Caco-2 (cell line): ENCODE measurements at regions not wholly inside any gene's neighbourhood (a gene's known extent, or its start where the extent isn't known, plus 50 kb on each side); places are given as distances from the start of the nearest gene placed in this dataset.

Source experiments
- BruUV-seq: library from RNA; stranded (reverse); fragments of 400-500 nt; replicated peaks from 2 replicates; lab custom pipeline; 2021; lab: Mats Ljungman, UMichigan
- CTCF ChIA-PET: fragments of 300-600 bp; sonication (Branson Sonifier 250); formaldehyde crosslinking; loops from one replicate; lab custom pipeline; 2022; ENCODE audit warnings: antibody characterized with exemption; lab: Charles Lee
- POLR2A ChIA-PET: fragments of 300-600 bp; sonication (Branson Sonifier 250); formaldehyde crosslinking; loops from one replicate; lab custom pipeline; 2022; ENCODE audit warnings: antibody characterized with exemption; lab: Charles Lee
- DNase-seq, 2 experiments: peaks; one replicate each; pipeline versions ENCODE4 v3.0.0 to v3.0.0-alpha.2; 2020 to 2022
- H3K27me3 ChIP-seq: replicated peaks from 2 replicates; pipeline ENCODE4 v1.6.0; 2011; ENCODE audit warnings: low read length; ENCODE audit not compliant: control insufficient read depth, insufficient read depth
- H3K36me3 ChIP-seq: 2 replicates; pipeline ENCODE4 v1.5.1; 2011; ENCODE audit warnings: low read length; ENCODE audit not compliant: control insufficient read depth, insufficient read depth
- H3K4me1 ChIP-seq: fragments of 250-450 bp; sonication (Bioruptor Pico); 2 replicates; pipeline ENCODE4 v1.5.1; 2020; ENCODE audit warnings: mild to moderate bottlenecking
- H3K4me3 ChIP-seq: 2 replicates; pipeline ENCODE4 v1.5.1; 2011; ENCODE audit warnings: low read depth, mild to moderate bottlenecking, control low read depth, low read length
- H3K9me3 ChIP-seq: fragments of 250-450 bp; sonication (Bioruptor Pico); 2 replicates; pipeline ENCODE4 v1.5.1; 2020; ENCODE audit warnings: mild to moderate bottlenecking, moderate library complexity
- H3K27ac Mint-ChIP-seq: one replicate; pipeline ENCODE4 v1.8.0; 2022; ENCODE audit warnings: mixed read lengths; ENCODE audit not compliant: unreplicated experiment
- H3K27me3 Mint-ChIP-seq: one replicate; pipeline ENCODE4 v1.8.0; 2022; ENCODE audit warnings: mixed read lengths; ENCODE audit not compliant: insufficient read depth, unreplicated experiment
- H3K36me3 Mint-ChIP-seq: one replicate; pipeline ENCODE4 v1.8.0; 2022; ENCODE audit warnings: mild to moderate bottlenecking, mixed read lengths; ENCODE audit not compliant: insufficient read depth, unreplicated experiment
- H3K4me1 Mint-ChIP-seq: one replicate; pipeline ENCODE4 v1.8.0; 2022; ENCODE audit warnings: low read depth, mixed read lengths; ENCODE audit not compliant: unreplicated experiment
- H3K4me3 Mint-ChIP-seq: one replicate; pipeline ENCODE4 v1.8.0; 2022; ENCODE audit warnings: mild to moderate bottlenecking, moderate library complexity, mixed read lengths; ENCODE audit not compliant: unreplicated experiment
- H3K9me3 Mint-ChIP-seq: one replicate; pipeline ENCODE4 v1.8.0; 2022; ENCODE audit warnings: mixed read lengths; ENCODE audit not compliant: unreplicated experiment
- CTCF ChIP-seq, 2 experiments: fragments of 200-600 bp in 1 of 2; IDR thresholded peaks; 1 replicate in 1 of 2; 2 replicates in 1 of 2; pipeline versions ENCODE4 v1.5.1 to v1.8.0; 2011 to 2022; ENCODE audit warnings: antibody characterized with exemption in 1 of 2, control low read depth in 1 of 2, inconsistent platforms in 1 of 2, low read depth in 1 of 2, low read length in 1 of 2, mild to moderate bottlenecking in 1 of 2, moderate library complexity in 1 of 2; ENCODE audit not compliant: insufficient read depth in 1 of 2, severe bottlenecking in 1 of 2, unreplicated experiment in 1 of 2
- intact Hi-C: fragments of 100-400 bp; cut with micrococcal nuclease; formaldehyde crosslinking; loops from one replicate; pipeline ENCODE4 v1.10.0; 2022; ENCODE audit not compliant: unreplicated experiment

GRCh38 chr3:13162549-13163320, 89.5 kb upstream of the IQSEC1 start:
- Histone ChIP-seq H3K4me1 (no peaks in the 10 kb centered on the region), H3K9me3 (no peaks in the 10 kb centered on the region), H3K4me3 (no peak overlapping the region), H3K36me3 (no peaks in the 10 kb centered on the region), H3K27me3 (peaks cover 3% of the 10 kb centered on the region; the same call in 1 of the 2 replicates)
- no peak overlapping the region for H3K27ac Mint-ChIP-seq
- H3K36me3 Mint-ChIP-seq = no peaks in the 10 kb centered on the region
- no peaks in the 10 kb centered on the region for H3K9me3 Mint-ChIP-seq
- H3K27me3 Mint-ChIP-seq = peaks cover 19% of the 10 kb centered on the region
- no TSS peak for BruUV-seq
- CTCF ChIA-PET = no interaction called here
- no peaks in the 10 kb centered on the region for H3K4me1 Mint-ChIP-seq
- no peak overlapping the region for H3K4me3 Mint-ChIP-seq
- no peak for DNase-seq
- TF ChIP-seq CTCF (IDR thresholded peaks at IDR 0.05; ENCODE audit: insufficient read depth in 1 of 2, low read depth in 1 of 2, low read length in 1 of 2, severe bottlenecking in 1 of 2, unreplicated experiment in 1 of 2) = no peak
- intact Hi-C loops = no loop called here
- POLR2A ChIA-PET = no interaction called here

- no peak overlapping the region for H3K27ac Mint-ChIP-seq
- TF ChIP-seq CTCF (IDR thresholded peaks at IDR 0.05; ENCODE audit: insufficient read depth in 1 of 2, low read depth in 1 of 2, low read length in 1 of 2, severe bottlenecking in 1 of 2, unreplicated experiment in 1 of 2) = no peak
- peaks cover 3% of the 10 kb centered on the region; the same call in 1 of the 2 replicates for H3K27me3 ChIP-seq
- no peaks in the 10 kb centered on the region for H3K4me1 Mint-ChIP-seq
- no peaks in the 10 kb centered on the region for H3K9me3 ChIP-seq
- no TSS peak for BruUV-seq
- no peaks in the 10 kb centered on the region for H3K4me1 ChIP-seq
- peaks cover 18% of the 10 kb centered on the region for H3K27me3 Mint-ChIP-seq
- H3K4me3 ChIP-seq = no peak overlapping the region
- intact Hi-C loops = no loop called here
- peaks cover 2% of the 10 kb centered on the region for H3K9me3 Mint-ChIP-seq
- ChIA-PET CTCF (no interaction called here), POLR2A (no interaction called here)
- H3K36me3 Mint-ChIP-seq = no peaks in the 10 kb centered on the region
- DNase-seq = no peak
- no peak overlapping the region for H3K4me3 Mint-ChIP-seq
- no peaks in the 10 kb centered on the region for H3K36me3 ChIP-seq
These were observed 88.7 kb upstream of the IQSEC1 start for GRCh38 chr3:13161771-13162535.

GRCh38 chr3:13161021-13161759, 88.0 kb upstream of the IQSEC1 start:
- no peaks in the 10 kb centered on the region for H3K4me1 Mint-ChIP-seq

More at GRCh38 chr3:13161021-13161759, 88.0 kb upstream of the IQSEC1 start:
- H3K4me3 Mint-ChIP-seq = no peak overlapping the region
- TF ChIP-seq CTCF (IDR thresholded peaks at IDR 0.05; ENCODE audit: insufficient read depth in 1 of 2, low read depth in 1 of 2, low read length in 1 of 2, severe bottlenecking in 1 of 2, unreplicated experiment in 1 of 2) = no peak
- Histone ChIP-seq H3K36me3 (no peaks in the 10 kb centered on the region), H3K4me1 (no peaks in the 10 kb centered on the region), H3K9me3 (no peaks in the 10 kb centered on the region), H3K27me3 (peaks cover 1% of the 10 kb centered on the region; the same call in 1 of the 2 replicates), H3K4me3 (no peak overlapping the region)
- no peaks in the 10 kb centered on the region for H3K36me3 Mint-ChIP-seq
- peaks cover 10% of the 10 kb centered on the region for H3K9me3 Mint-ChIP-seq
- intact Hi-C loops = no loop called here
- H3K27me3 Mint-ChIP-seq = peaks cover 13% of the 10 kb centered on the region
- H3K27ac Mint-ChIP-seq = no peak overlapping the region
- CTCF ChIA-PET = no interaction called here
- POLR2A ChIA-PET = no interaction called here
- DNase-seq = no peak
- BruUV-seq = no TSS peak
